GM12891 (cell line): ENCODE measurements at regions not wholly inside any gene's neighbourhood (a gene's known extent, or its start where the extent isn't known, plus 50 kb on each side); places are given as distances from the start of the nearest gene placed in this dataset.

Source experiments
- POLR2A ChIP-seq: IDR thresholded peaks from 2 replicates; pipeline ENCODE4 v1.6.1; 2011; ENCODE audit warnings: low read depth, low read length, control low read depth
- POLR2AphosphoS5 ChIP-seq: IDR thresholded peaks from 2 replicates; pipeline ENCODE4 v1.6.1; 2011; ENCODE audit warnings: low read depth, low read length, control low read depth
- SPI1 ChIP-seq: IDR thresholded peaks from 2 replicates; pipeline ENCODE4 v1.6.1; 2011; ENCODE audit warnings: low read depth, low read length, control low read depth
- TAF1 ChIP-seq: IDR thresholded peaks from 2 replicates; pipeline ENCODE4 v1.6.1; 2011; ENCODE audit warnings: low read depth, low read length, control low read depth

DNA sequence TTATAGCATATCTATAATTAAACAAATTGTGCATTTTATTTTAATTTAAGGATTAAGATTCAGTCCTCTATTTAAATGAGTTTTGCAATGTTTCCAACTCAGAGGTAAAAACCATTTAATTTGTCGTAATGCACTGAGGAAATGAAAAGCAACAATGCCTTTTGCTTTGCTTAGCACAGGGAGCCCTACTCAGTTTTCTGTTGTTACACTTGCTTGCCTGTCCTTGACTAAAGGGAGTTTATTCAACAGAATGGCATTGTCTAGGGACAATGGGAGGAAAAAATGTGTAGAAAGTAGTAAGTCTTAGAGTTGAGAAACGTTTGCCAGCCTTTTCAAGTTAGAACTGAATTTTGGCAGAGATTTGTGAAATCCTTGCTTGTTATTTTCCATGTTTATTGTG is 734.2 kb upstream of the ANO3 start:
- no peak for TF ChIP-seq POLR2A
- no peak for TF ChIP-seq TAF1
- no peak for TF ChIP-seq POLR2AphosphoS5
- TF ChIP-seq SPI1 = no peak
